Stimulated activated effector memory CD8-positive, alpha-beta T cell treated with anti-CD3 and anti-CD28 coated beads, Interleukin-12 subunit alpha, Interleukin-12 subunit beta, amount 100 ng/mL, for 72 hours (primary cell): ENCODE measurements at regions not wholly inside any gene's neighbourhood (a gene's known extent, or its start where the extent isn't known, plus 50 kb on each side); places are given as distances from the start of the nearest gene placed in this dataset.

Experiments
- ATAC-seq: fragments of 150-1000 bp; cut with Tn5 transposase; 2 replicates; pipeline ENCODE4 v1.10.0; 2021
- DNase-seq, 2 donors: peaks; one replicate each; pipeline ENCODE4 v3.0.0; 2021 to 2022; ENCODE audit warnings: low spot score in 2 of 2
- H3K27ac Mint-ChIP-seq: one replicate; pipeline ENCODE4 v1.8.0; 2022; ENCODE audit warnings: mild to moderate bottlenecking, mixed read lengths
- H3K36me3 Mint-ChIP-seq: one replicate; pipeline ENCODE4 v1.8.0; 2022; ENCODE audit warnings: mild to moderate bottlenecking, mixed read lengths
- H3K4me1 Mint-ChIP-seq: one replicate; pipeline ENCODE4 v1.8.0; 2022; ENCODE audit warnings: mixed read lengths
- H3K4me3 Mint-ChIP-seq: one replicate; pipeline ENCODE4 v1.8.0; 2022; ENCODE audit warnings: mild to moderate bottlenecking, mixed read lengths
- H3K9me3 Mint-ChIP-seq: one replicate; pipeline ENCODE4 v1.8.0; 2022; ENCODE audit warnings: mixed read lengths

DNA sequence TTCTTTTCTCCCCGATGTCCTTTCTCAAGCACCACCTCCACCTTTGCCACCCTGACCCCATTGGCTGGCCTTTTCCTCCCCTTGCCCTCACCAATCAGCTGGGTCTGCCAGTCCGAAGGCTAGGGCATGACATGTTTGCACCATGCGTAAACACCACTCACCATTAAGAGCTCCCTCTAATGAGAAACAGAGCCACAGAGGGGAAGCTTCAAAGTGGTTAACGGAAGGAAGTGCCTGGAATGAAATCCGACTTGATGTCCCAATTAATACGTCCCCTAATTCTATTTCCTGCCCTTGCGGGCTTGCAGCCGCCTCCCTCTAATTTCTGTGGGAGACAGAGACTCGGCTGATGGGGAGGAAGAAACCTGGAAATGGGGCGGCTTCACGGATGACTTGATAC is 318.5 kb upstream of the TBX3 start:
- Mint-ChIP-seq H3K9me3 (peaks cover 16% of the 10 kb centered on the region), H3K4me1 (no peaks in the 10 kb centered on the region), H3K4me3 (no peak overlapping the region), H3K27ac (no peak overlapping the region), H3K36me3 (no peaks in the 10 kb centered on the region)
- DNase-seq (no peak), ATAC-seq (no peak)

DNA sequence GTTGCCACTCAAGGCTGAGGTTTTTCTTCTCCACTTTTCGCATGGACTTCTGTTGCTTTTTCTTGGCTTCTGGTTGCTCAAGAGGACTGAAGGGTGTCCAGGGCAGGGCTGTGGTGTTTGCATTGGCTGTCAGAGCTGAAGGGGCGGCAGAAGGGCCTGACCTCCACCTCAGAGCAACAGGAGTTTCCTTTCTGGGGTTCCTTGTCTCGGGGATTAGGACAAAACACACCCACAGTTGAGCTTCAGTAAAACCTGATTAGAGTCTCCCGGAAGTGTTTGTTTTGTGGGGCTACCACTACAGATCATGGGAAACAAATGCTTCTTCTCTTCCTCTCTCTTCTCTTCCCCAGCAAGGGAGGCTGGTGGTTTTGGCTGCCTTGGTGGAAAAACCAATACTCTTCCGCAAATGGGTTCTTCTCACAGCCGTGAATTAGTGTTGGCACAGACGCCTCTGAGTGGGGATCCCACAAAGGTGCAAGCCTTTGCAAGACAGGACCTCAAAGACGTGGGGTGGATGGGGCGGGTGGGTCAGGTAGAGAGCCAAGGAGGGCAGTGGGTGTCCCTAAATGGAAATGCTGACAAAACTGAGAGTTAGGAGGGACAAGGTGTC is 317.7 kb upstream of the TBX3 start:
- Mint-ChIP-seq H3K4me3 (no peak overlapping the region), H3K27ac (no peak overlapping the region), H3K4me1 (no peaks in the 10 kb centered on the region), H3K36me3 (no peaks in the 10 kb centered on the region), H3K9me3 (peaks cover 16% of the 10 kb centered on the region)
- DNase-seq (no peak), ATAC-seq (no peak)

DNA sequence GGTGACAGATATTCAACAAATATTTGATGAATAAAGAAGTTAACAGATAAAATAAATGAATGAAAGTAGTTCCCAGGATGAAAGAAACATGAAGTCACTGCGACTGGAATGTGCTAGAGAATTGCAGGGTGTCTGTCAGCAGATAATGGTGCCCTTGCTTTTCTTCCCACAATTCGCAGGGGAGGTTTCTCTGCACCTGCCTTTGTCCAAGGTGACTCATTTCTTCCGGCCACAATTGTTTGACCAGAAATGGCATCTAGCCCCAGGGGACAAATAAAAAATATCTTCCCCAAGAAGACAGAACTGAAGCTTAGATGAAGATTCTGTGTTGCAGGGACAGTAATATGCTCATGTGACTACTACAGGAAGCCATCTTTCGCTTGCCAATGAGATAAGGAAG is 316.1 kb upstream of the TBX3 start:
- no peaks in the 10 kb centered on the region for H3K36me3 Mint-ChIP-seq
- peaks cover 15% of the 10 kb centered on the region for H3K9me3 Mint-ChIP-seq
- H3K27ac Mint-ChIP-seq, result no peak overlapping the region
- no peak overlapping the region for H3K4me3 Mint-ChIP-seq
- ATAC-seq, result no peak
- H3K4me1 Mint-ChIP-seq, result no peaks in the 10 kb centered on the region
- no peak for DNase-seq

DNA sequence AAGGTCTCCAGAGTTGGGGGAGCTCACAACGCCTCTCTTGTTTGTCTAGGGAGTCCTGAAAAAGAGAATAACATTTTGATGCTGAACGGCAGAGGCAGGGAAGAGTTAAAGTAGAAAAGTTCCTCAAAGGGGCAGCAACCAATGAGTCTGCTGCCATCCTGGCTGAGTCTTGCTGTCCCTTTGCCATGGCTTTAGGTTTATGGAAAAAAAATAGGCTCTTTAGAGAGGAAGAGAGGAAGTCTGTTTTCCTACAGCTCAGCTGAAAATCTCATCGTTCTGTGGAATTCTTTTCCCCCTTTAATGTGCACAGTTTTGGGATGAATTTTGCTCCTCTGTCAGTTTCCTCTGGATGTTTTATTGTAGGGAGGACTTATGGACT is 314.8 kb upstream of the TBX3 start:
- no peak for DNase-seq
- Mint-ChIP-seq H3K36me3 (no peaks in the 10 kb centered on the region), H3K27ac (no peak overlapping the region), H3K4me3 (no peak overlapping the region), H3K4me1 (no peaks in the 10 kb centered on the region), H3K9me3 (peaks cover 15% of the 10 kb centered on the region)
- no peak for ATAC-seq

DNA sequence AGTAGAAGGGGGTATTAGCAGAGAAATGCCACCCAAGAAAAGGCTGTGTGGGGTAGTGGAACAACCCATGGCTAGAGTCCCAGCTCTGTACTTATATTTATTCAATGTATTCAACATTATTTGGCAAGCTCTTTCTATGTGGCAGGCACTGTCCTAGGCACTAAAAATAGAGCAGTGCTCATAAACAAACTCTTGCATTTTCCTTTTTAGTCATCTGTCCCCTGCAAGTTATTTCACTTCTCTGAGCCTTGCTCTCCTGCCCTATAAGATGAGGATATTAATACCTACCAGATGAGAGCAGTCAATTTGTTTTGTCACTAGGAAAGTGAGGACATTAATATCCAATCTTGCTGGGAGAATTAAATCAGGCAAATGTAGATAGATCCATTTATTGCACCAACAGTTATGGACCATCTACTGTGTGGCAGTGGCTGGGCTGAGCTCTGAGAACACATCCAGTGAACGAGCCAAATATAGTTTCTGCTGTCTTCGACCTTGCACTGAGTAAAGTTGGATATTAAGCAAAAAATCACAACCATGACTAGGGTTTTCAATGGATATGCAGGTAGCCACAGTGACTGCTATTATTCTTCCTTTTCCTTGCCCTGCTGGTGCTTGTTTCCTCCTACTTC is 314.3 kb upstream of the TBX3 start:
- no peaks in the 10 kb centered on the region for H3K4me1 Mint-ChIP-seq

DNA sequence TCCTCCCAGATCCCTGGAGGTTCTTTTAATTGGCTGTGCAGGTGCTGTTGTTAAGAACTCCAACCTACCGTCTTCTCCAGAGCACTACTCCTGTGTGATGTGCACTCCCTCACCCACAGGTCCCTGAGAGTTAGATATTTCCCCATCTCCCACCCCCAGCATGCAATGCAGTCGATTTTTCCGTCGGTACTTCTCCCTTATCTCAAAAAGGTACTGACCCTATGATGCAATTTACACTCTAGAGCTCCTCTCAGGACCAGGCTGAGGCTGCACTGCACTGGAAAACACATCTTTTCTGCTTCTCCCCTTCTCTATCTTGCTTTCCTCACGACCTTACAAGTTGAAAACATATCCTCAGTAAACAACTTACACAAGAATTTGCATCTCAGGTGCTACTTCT is 312.4 kb upstream of the TBX3 start:
- DNase-seq (no peak), ATAC-seq (no peak)
- Mint-ChIP-seq H3K4me1 (no peaks in the 10 kb centered on the region), H3K4me3 (no peak overlapping the region), H3K9me3 (peaks cover 16% of the 10 kb centered on the region), H3K27ac (no peak overlapping the region), H3K36me3 (no peaks in the 10 kb centered on the region)

More for the DNA sequence above, 314.3 kb upstream of the TBX3 start:
- Mint-ChIP-seq H3K9me3 (peaks cover 18% of the 10 kb centered on the region), H3K4me3 (no peak overlapping the region), H3K36me3 (no peaks in the 10 kb centered on the region), H3K27ac (no peak overlapping the region)
- ATAC-seq (no peak), DNase-seq (no peak)

DNA sequence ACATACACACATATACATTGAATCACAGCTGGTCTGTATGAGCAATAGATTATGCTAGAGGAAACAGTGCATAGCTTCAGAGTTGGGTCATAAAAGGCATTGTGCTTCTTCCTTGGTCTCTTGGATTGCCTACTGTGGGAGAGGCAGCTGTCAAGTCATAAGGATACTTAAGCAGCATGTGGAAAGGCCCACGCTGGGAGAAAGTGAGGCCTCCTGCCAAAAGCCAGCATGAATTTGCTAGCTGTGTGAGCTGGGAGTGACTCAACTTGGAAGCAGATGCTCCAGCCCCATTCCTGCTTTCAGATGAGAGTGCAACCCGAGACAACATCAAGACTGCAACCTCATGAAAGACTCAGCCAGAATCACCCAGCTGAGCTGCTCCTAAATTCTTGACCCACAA is 311.9 kb upstream of the TBX3 start:
- DNase-seq (no peak), ATAC-seq (no peak)
- H3K9me3 Mint-ChIP-seq, result peaks cover 16% of the 10 kb centered on the region
- no peaks in the 10 kb centered on the region for H3K4me1 Mint-ChIP-seq
- no peak overlapping the region for H3K27ac Mint-ChIP-seq
- no peaks in the 10 kb centered on the region for H3K36me3 Mint-ChIP-seq
- no peak overlapping the region for H3K4me3 Mint-ChIP-seq

DNA sequence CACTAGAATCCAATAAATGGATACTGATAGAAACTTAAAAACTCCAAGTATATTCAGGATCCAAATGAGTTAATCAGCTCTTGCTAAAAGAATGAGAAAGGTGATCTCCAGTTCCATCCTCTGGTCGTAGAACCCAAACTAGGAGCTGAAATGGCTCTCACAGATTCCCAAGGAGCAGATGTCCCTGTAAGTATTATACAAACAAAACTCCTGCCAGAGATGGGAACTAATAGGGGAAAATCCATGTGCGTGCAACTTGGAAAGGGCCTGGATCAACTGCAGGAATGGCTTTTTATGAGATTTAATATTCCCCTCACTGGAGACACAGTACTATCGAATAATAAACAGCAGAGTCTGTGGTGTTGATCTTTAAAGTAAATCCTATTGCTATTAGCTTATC is 309.2 kb upstream of the TBX3 start:
- no peak overlapping the region for H3K4me3 Mint-ChIP-seq
- DNase-seq (no peak), ATAC-seq (no peak)
- peaks cover 13% of the 10 kb centered on the region for H3K9me3 Mint-ChIP-seq
- no peak overlapping the region for H3K27ac Mint-ChIP-seq
- H3K36me3 Mint-ChIP-seq, result no peaks in the 10 kb centered on the region
- no peaks in the 10 kb centered on the region for H3K4me1 Mint-ChIP-seq

DNA sequence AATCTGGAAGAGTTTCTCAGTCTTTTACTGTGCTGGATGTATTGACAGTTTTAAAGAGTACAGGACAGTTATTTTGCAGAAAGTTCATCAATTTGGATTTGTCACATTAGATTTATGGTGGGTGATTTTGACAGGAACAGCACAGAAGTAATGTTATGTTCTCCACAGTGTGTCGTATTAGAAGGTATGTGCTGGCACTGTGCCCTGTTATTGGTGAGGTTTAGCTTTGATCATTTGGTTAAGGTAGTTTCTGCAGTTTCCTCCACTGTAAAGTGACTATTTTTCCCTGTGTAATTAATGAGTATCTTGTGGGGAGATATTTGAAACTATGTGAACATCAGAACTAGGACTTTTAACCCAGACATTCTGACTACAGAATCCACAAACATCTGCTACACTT is 308.5 kb upstream of the TBX3 start:
- ATAC-seq (no peak), DNase-seq (no peak)
- peaks cover 13% of the 10 kb centered on the region for H3K9me3 Mint-ChIP-seq
- H3K4me3 Mint-ChIP-seq, result no peak overlapping the region
- H3K4me1 Mint-ChIP-seq, result no peaks in the 10 kb centered on the region
- no peaks in the 10 kb centered on the region for H3K36me3 Mint-ChIP-seq
- no peak overlapping the region for H3K27ac Mint-ChIP-seq

DNA sequence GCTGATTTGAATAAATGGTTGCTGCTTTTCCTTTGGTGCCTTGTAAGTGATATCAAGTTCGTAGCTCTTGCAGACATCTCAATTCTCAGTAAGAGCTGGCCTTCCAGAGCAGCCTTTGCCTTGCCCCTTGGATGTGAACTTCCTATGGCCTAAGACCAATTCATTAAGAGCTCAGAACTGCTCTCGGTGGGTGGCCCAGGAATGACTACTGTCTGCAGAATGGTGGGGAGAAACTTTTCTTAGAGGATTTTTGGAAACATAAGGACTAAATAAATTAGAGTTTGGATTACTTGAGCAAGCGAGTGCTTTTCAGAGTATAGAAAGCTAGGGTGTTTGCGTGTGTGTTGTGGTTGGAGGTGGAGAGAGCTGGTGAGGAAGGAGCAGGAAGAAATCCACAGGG is 306.4 kb upstream of the TBX3 start:
- Mint-ChIP-seq H3K4me3 (no peak overlapping the region), H3K27ac (no peak overlapping the region), H3K9me3 (peaks cover 16% of the 10 kb centered on the region), H3K4me1 (no peaks in the 10 kb centered on the region), H3K36me3 (no peaks in the 10 kb centered on the region)
- DNase-seq (no peak), ATAC-seq (no peak)

DNA sequence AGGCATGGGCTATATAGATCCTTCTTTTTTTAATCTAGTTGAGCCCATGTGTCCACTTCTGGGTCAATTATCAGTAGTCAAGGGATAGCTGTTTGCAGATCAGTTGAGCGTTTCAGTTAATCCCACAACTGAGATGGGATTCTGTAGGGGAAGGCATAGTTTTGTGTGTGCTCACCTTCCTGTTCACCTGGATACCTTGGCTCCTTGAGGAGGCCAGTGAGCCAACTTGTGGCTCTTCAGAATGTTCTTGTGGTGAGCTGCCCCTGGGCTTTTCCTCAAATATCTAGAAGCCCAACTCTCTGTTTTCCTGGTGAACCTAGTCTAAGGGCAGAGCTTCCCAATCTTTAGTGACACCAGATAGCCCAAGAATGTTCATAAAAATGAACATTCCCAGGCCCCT is 302.9 kb upstream of the TBX3 start:
- H3K27ac Mint-ChIP-seq, result no peak overlapping the region
- DNase-seq, result no peak

DNA sequence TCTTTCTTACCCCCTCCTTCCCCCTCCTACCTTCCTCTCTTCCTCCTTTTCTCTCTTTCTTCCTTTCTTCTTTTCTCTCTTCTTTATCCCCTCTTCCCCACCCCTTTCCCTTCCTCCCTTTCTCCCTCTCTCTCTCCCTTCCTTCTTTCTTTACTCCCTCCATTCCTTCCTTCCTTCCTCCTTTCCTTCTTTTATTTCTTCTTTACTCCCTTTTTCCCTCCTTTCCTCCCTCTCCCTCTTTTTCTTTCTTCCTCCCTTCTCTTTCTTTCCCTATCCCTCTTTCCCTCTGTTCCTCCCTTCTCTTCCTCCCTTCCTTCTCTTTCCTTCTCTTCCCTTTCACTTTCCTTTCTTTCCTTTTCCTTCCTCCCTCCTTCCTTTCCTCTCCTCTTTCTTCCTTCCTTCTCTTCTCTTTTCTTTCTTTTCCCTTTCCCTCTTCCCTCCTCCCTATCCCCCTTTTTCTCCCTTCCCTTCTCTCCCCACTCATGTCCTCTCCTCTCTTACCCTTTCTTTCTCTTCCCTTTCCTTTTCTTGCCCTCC is 302.3 kb upstream of the TBX3 start:
- Mint-ChIP-seq H3K36me3 (no peaks in the 10 kb centered on the region), H3K27ac (no peak overlapping the region), H3K4me1 (no peaks in the 10 kb centered on the region), H3K9me3 (peaks cover 16% of the 10 kb centered on the region), H3K4me3 (no peak overlapping the region)
- ATAC-seq (no peak), DNase-seq (no peak)

More for the DNA sequence above, 302.9 kb upstream of the TBX3 start:
- H3K4me3 Mint-ChIP-seq, result no peak overlapping the region
- no peaks in the 10 kb centered on the region for H3K36me3 Mint-ChIP-seq
- peaks cover 17% of the 10 kb centered on the region for H3K9me3 Mint-ChIP-seq
- H3K4me1 Mint-ChIP-seq, result no peaks in the 10 kb centered on the region
- no peak for ATAC-seq

DNA sequence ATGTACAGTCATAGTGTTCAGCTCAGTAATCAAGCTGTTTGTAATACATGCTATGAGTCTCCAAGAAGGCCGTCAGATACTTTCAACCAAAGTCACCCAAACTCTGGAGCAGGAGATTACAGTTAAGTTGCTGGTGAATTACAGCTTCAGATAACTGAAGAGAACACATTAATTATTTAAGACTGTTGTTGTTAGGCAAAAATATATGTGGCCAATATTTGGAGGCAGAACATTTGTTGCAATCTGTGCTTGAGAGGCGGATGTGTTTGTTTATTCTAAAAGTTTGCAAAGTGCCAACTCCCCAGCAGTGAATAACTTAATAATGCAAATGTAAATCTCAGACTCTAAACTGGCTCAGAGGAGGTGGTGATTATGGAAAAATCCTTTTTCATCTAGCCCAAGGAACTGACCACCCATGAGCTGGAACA is 300.7 kb upstream of the TBX3 start:
- Mint-ChIP-seq H3K36me3 (no peaks in the 10 kb centered on the region), H3K9me3 (peaks cover 21% of the 10 kb centered on the region), H3K4me3 (no peak overlapping the region), H3K4me1 (no peaks in the 10 kb centered on the region), H3K27ac (no peak overlapping the region)
- ATAC-seq, result no peak
- no peak for DNase-seq

DNA sequence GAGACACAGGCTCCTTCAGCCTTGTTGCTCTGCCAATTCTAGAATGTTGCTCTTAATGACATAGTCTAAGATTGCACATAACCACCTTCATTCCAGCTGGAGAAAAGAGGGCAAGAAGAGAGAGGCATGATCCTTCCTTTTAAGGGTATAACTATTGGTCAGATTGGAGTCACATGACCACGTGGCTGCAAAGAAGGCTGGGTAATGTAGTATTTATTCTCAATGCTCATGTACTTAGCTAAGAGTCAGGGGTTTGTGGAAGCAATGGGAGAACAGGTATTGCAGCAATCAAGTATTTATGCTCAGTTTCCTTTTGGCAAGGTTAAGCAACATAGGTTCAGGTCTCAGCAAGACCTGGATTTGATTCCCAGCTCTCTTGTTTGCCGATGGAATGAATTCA is 298.8 kb upstream of the TBX3 start:
- Mint-ChIP-seq H3K4me3 (no peak overlapping the region), H3K4me1 (no peaks in the 10 kb centered on the region), H3K36me3 (no peaks in the 10 kb centered on the region), H3K9me3 (peaks cover 24% of the 10 kb centered on the region), H3K27ac (no peak overlapping the region)
- DNase-seq (no peak), ATAC-seq (no peak)

DNA sequence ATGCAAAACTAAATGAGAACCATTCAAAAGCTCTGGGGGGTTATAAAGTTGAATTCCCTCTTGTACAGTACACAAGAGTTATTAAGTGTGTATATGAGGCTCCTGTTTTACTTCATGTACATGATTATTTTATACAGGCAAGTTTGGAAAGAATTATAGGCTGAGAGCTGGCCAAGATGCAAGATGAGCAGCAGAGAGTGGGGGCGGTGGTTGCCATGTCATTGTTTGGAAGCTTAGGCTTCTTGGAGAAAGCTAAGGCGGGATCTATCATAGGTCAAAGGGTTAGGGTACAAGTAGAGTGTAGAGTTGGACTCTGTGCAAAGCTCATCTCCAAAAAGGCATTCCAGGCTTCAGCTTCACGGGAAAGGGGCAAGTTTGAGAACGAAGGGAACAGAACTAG is 297.1 kb upstream of the TBX3 start:
- Mint-ChIP-seq H3K4me3 (no peak overlapping the region), H3K36me3 (no peaks in the 10 kb centered on the region), H3K27ac (no peak overlapping the region), H3K4me1 (no peaks in the 10 kb centered on the region), H3K9me3 (peaks cover 20% of the 10 kb centered on the region)
- no peak for ATAC-seq
- no peak for DNase-seq

DNA sequence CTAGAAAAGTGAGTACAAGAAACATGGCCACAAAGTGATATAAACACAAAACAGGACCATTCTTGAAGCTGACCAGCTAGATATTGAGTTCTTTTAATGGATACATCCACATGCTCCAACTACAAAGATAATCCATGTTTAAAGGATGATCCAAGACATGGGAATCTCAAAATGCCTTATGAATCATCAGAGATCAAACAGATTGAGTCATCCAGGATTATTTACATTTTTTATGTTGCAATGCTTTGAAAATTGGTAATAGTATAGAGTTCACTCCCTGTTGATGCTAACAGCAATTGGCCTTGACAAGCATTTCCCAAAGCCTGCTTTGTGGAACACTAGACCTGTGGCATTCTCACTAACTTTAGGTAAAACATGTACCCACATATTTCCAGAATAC is 293.0 kb upstream of the TBX3 start:
- H3K4me1 Mint-ChIP-seq, result no peaks in the 10 kb centered on the region
- H3K4me3 Mint-ChIP-seq, result no peak overlapping the region
- no peaks in the 10 kb centered on the region for H3K36me3 Mint-ChIP-seq
- peaks cover 21% of the 10 kb centered on the region for H3K9me3 Mint-ChIP-seq
- DNase-seq (no peak), ATAC-seq (no peak)
- H3K27ac Mint-ChIP-seq, result no peak overlapping the region
